ENCODE measurements at regions not wholly inside any gene's neighbourhood (a gene's known extent, or its start where the extent isn't known, plus 50 kb on each side); places are given as distances from the start of the nearest gene placed in this dataset.

GRCh38 chr11:90805172-90805571 lies 582.3 kb upstream of the CHORDC1 start:
- TF ChIP-seq, protein P1, sequence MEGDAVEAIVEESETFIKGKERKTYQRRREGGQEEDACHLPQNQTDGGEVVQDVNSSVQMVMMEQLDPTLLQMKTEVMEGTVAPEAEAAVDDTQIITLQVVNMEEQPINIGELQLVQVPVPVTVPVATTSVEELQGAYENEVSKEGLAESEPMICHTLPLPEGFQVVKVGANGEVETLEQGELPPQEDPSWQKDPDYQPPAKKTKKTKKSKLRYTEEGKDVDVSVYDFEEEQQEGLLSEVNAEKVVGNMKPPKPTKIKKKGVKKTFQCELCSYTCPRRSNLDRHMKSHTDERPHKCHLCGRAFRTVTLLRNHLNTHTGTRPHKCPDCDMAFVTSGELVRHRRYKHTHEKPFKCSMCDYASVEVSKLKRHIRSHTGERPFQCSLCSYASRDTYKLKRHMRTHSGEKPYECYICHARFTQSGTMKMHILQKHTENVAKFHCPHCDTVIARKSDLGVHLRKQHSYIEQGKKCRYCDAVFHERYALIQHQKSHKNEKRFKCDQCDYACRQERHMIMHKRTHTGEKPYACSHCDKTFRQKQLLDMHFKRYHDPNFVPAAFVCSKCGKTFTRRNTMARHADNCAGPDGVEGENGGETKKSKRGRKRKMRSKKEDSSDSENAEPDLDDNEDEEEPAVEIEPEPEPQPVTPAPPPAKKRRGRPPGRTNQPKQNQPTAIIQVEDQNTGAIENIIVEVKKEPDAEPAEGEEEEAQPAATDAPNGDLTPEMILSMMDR (IDR thresholded peaks at IDR 0.05): no peak
- TF ChIP-seq POLR2A (IDR thresholded peaks at IDR 0.05): no peak
